HCT116 (cell line): ENCODE measurements at regions not wholly inside any gene's neighbourhood (a gene's known extent, or its start where the extent isn't known, plus 50 kb on each side); places are given as distances from the start of the nearest gene placed in this dataset.

ENCODE experiments used
- ATAC-seq: fragments of 200-7000 bp; cut with Tn5 transposase; 2 replicates; pipeline ENCODE4 v1.9.1; 2020; ENCODE audit warnings: mild to moderate bottlenecking, moderate library complexity
- BruUV-seq: library from RNA; stranded (reverse); fragments of 400-500 nt; replicated peaks from 2 replicates; lab custom pipeline; 2021; lab: Mats Ljungman, UMichigan
- CTCF ChIA-PET: fragments of 300-600 bp; sonication (Branson Sonifier 250); formaldehyde crosslinking; loops from one replicate; lab custom pipeline; 2021; ENCODE audit warnings: antibody characterized with exemption; lab: Charles Lee
- POLR2A ChIA-PET: fragments of 300-600, 350-600 bp; sonication (Branson Sonifier 250); formaldehyde crosslinking; loops from one replicate; lab custom pipeline; 2021; ENCODE audit warnings: antibody characterized with exemption; lab: Charles Lee
- RAD21 ChIA-PET, 2 experiments: fragments of 300-600 bp; sonication (Branson Sonifier 250); formaldehyde crosslinking; loops; one replicate each; lab custom pipeline; 2023; ENCODE audit warnings: low total read pairs in 2 of 2; ENCODE audit not compliant: uncharacterized antibody in 2 of 2, unreplicated experiment in 2 of 2, low non-redundant PET in 1 of 2; lab: Charles Lee
- DNase-seq: peaks from one replicate; pipeline ENCODE4 v3.0.0-alpha.2; 2010; ENCODE audit warnings: low read depth, low spot score
- H2AFZ ChIP-seq: fragments of 200-600 bp; shearing (Covaris generic), sonication (generic); 2 replicates; pipeline ENCODE4 v1.6.1; 2017; ENCODE audit warnings: low read depth, mixed run types, mixed read lengths, antibody characterized with exemption, low read length; ENCODE audit not compliant: poor library complexity, severe bottlenecking
- H3K27ac ChIP-seq: 2 replicates; pipeline ENCODE4 v1.5.1; 2012; ENCODE audit warnings: low read depth, low read length
- H3K27me3 ChIP-seq: fragments of 200-600 bp; sonication (generic); 2 replicates; pipeline ENCODE4 v1.6.1; 2016; ENCODE audit warnings: mixed run types, low read length, mixed read lengths; ENCODE audit not compliant: insufficient read depth
- H3K36me3 ChIP-seq, 2 experiments: fragments of 200-500 bp in 1 of 2; fragments of 200-600 bp in 1 of 2; sonication (Bioruptor generic) in 1 of 2; sonication (generic) in 1 of 2; 2 replicates each; pipeline versions ENCODE4 v1.5.1 to v1.6.1; 2014 to 2016; ENCODE audit warnings: low read length in 2 of 2, inconsistent platforms in 1 of 2, mixed read lengths in 1 of 2, mixed run types in 1 of 2; ENCODE audit not compliant: insufficient read depth in 2 of 2, control insufficient read depth in 1 of 2
- H3K4me1 ChIP-seq, 2 experiments: fragments of 200-600 bp in 1 of 2; sonication (generic) in 1 of 2; 2 replicates each; pipeline versions ENCODE4 v1.5.1 to v1.6.1; 2012 to 2017; ENCODE audit warnings: low read length in 2 of 2, inconsistent platforms in 1 of 2, mild to moderate bottlenecking in 1 of 2, mixed read lengths in 1 of 2, mixed run types in 1 of 2, moderate library complexity in 1 of 2; ENCODE audit not compliant: insufficient read depth in 2 of 2, control insufficient read depth in 1 of 2
- H3K4me2 ChIP-seq: fragments of 200-600 bp; sonication (generic); 2 replicates; pipeline ENCODE4 v1.6.1; 2017; ENCODE audit warnings: mixed run types, low read length, mixed read lengths
- H3K4me3 ChIP-seq, 2 experiments: fragments of 200-600 bp in 1 of 2; sonication (generic) in 1 of 2; replicated peaks in 1 of 2; 2 replicates each; pipeline ENCODE4 v1.5.1; 2011 to 2016; ENCODE audit warnings: low read length in 2 of 2, control low read depth in 1 of 2, low read depth in 1 of 2, mild to moderate bottlenecking in 1 of 2, mixed read lengths in 1 of 2, mixed run types in 1 of 2
- H3K79me2 ChIP-seq: fragments of 200-600 bp; sonication (generic); 2 replicates; pipeline ENCODE4 v1.6.1; 2017; ENCODE audit warnings: mild to moderate bottlenecking, mixed run types, low read length, moderate library complexity, mixed read lengths; ENCODE audit not compliant: insufficient read depth
- H3K9ac ChIP-seq: fragments of 200-600 bp; sonication (generic); 2 replicates; pipeline ENCODE4 v1.6.1; 2016; ENCODE audit warnings: low read length, mixed read lengths
- H3K9me2 ChIP-seq: fragments of 200-600 bp; sonication (generic), shearing (Covaris generic); 2 replicates; pipeline ENCODE4 v1.6.1; 2017; ENCODE audit warnings: mixed run types, mild to moderate bottlenecking, moderate library complexity; ENCODE audit not compliant: insufficient read depth
- H3K9me3 ChIP-seq, 2 experiments: fragments of 200-500 bp in 1 of 2; fragments of 200-600 bp in 1 of 2; sonication (Bioruptor generic) in 1 of 2; sonication (generic) in 1 of 2; 2 replicates each; pipeline ENCODE4 v1.6.1; 2014 to 2017; ENCODE audit warnings: low read length in 2 of 2, mixed read lengths in 2 of 2, inconsistent platforms in 1 of 2, low read depth in 1 of 2, mild to moderate bottlenecking in 1 of 2, mixed run types in 1 of 2, moderate library complexity in 1 of 2; ENCODE audit not compliant: control insufficient read depth in 1 of 2, insufficient read depth in 1 of 2
- H4K20me1 ChIP-seq: fragments of 200-600 bp; sonication (generic), shearing (Covaris generic); 2 replicates; pipeline ENCODE4 v1.6.1; 2017; ENCODE audit warnings: mixed run types, mild to moderate bottlenecking, moderate library complexity; ENCODE audit not compliant: insufficient read depth
- CEBPB ChIP-seq: IDR thresholded peaks from 2 replicates; pipeline ENCODE4 v1.6.1; 2012; ENCODE audit warnings: low read depth
- ELF1 ChIP-seq: IDR thresholded peaks from 2 replicates; pipeline ENCODE4 v1.6.1; 2012; ENCODE audit warnings: low read depth, borderline replicate concordance
- EZH2 ChIP-seq: fragments of 200-600 bp; sonication (generic); IDR thresholded peaks from 2 replicates; pipeline ENCODE4 v1.6.1; 2017; ENCODE audit warnings: antibody characterized with exemption, mixed run types
- EZH2phosphoT487 ChIP-seq: fragments of 200-600 bp; IDR thresholded peaks from 2 replicates; pipeline ENCODE4 v1.6.1; 2018; ENCODE audit warnings: antibody characterized with exemption, borderline replicate concordance
- POLR2A ChIP-seq: IDR thresholded peaks from 2 replicates; pipeline ENCODE4 v1.7.0; 2011; ENCODE audit warnings: borderline replicate concordance; ENCODE audit not compliant: insufficient read depth, insufficient read length; ENCODE audit errors: extremely low read depth
- POLR2AphosphoS5 ChIP-seq: IDR thresholded peaks from 2 replicates; pipeline ENCODE4 v1.6.1; 2011; ENCODE audit warnings: mild to moderate bottlenecking, low read depth, low read length, moderate library complexity
- RAD21 ChIP-seq: IDR thresholded peaks from 2 replicates; pipeline ENCODE4 v1.6.1; 2012; ENCODE audit warnings: low read depth, mild to moderate bottlenecking
- REST ChIP-seq: IDR thresholded peaks from 2 replicates; pipeline ENCODE4 v1.6.1; 2012; ENCODE audit warnings: low read depth
- SIN3A ChIP-seq: IDR thresholded peaks from 2 replicates; pipeline ENCODE4 v1.6.1; 2012; ENCODE audit warnings: low read depth
- SP1 ChIP-seq: IDR thresholded peaks from 2 replicates; pipeline ENCODE4 v1.6.1; 2012; ENCODE audit warnings: low read depth
- SRF ChIP-seq: IDR thresholded peaks from 2 replicates; pipeline ENCODE4 v1.6.1; 2012; ENCODE audit warnings: low read depth
- TCF7L2 ChIP-seq: IDR thresholded peaks from 2 replicates; pipeline ENCODE4 v1.7.0; 2011; ENCODE audit warnings: borderline replicate concordance, inconsistent platforms; ENCODE audit not compliant: insufficient read depth, insufficient read length; ENCODE audit errors: extremely low read depth
- intact Hi-C: fragments of 100-400 bp; cut with micrococcal nuclease; formaldehyde crosslinking; loops from 2 replicates; pipeline ENCODE4 v1.10.0; 2022
- TF ChIP-seq, protein P1 (sequence below): IDR thresholded peaks from 2 replicates; pipeline ENCODE4 v1.6.1; 2012
- TF ChIP-seq, protein P2 (sequence below): IDR thresholded peaks from 2 replicates; pipeline ENCODE4 v1.6.1; 2011; ENCODE audit warnings: mild to moderate bottlenecking, low read length, moderate library complexity; ENCODE audit not compliant: insufficient replicate concordance; ENCODE audit errors: extremely low read depth

DNA sequence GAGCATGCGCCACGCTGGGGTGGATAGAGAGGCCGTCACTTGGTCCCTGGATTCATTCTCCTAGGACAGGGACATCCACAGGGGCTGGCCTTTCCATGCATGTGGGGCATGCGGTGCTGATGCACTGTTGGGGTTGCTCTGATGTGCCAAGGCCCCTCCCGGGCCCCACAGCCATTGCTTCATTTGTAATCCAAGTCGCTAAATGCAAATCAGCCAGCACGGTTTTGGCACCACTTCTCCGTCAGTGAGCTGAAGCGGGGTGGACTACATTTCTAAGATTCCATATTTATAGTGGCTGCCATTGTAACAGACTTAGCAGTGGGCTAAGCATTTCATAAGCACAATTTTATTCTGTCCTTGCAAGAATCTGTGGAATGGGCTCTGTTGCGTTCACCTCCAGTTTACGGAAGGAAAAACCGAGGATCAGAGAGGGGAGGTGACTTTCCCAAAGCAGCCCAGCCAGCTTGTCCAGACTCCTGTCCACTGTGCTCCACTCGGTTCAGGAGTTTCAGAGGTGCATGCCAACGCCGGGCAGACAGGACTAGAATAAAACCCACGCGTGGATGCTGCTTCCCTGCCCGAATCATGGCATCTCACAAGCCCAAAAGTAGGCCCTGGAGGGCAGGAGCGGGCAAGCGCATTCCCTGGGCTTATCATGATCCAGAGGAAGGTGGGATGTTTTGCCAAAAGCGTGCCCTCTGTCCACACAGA, 102.6 kb upstream of the COL5A1 start:
- ChIA-PET POLR2A (no interaction called here), CTCF (no interaction called here), RAD21 (no interaction called here)
- H3K4me3 ChIP-seq: no peak overlapping the region
- no peak for TF ChIP-seq RAD21
- TF ChIP-seq, protein P1, sequence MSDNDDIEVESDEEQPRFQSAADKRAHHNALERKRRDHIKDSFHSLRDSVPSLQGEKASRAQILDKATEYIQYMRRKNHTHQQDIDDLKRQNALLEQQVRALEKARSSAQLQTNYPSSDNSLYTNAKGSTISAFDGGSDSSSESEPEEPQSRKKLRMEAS: no peak
- H3K36me3 ChIP-seq: no peaks in the 10 kb centered on the region
- no peaks in the 10 kb centered on the region for H3K9me3 ChIP-seq
- H2AFZ ChIP-seq: no peak overlapping the region
- no peaks in the 10 kb centered on the region for H4K20me1 ChIP-seq
- DNase-seq: no peak
- no peak overlapping the region for H3K4me2 ChIP-seq
- H3K9ac ChIP-seq: no peak overlapping the region
- BruUV-seq: no TSS peak
- no peaks in the 10 kb centered on the region for H3K9me2 ChIP-seq
- ATAC-seq: no peak
- no peaks in the 10 kb centered on the region for H3K79me2 ChIP-seq
- intact Hi-C loops: no loop called here
- H3K4me1 ChIP-seq: peaks cover 0 to 7% of the 10 kb centered on the region in 2 experiments; a peak in 2 of 4 replicates
- H3K27ac ChIP-seq: no peak overlapping the region
- peaks cover 20% of the 10 kb centered on the region for H3K27me3 ChIP-seq

DNA sequence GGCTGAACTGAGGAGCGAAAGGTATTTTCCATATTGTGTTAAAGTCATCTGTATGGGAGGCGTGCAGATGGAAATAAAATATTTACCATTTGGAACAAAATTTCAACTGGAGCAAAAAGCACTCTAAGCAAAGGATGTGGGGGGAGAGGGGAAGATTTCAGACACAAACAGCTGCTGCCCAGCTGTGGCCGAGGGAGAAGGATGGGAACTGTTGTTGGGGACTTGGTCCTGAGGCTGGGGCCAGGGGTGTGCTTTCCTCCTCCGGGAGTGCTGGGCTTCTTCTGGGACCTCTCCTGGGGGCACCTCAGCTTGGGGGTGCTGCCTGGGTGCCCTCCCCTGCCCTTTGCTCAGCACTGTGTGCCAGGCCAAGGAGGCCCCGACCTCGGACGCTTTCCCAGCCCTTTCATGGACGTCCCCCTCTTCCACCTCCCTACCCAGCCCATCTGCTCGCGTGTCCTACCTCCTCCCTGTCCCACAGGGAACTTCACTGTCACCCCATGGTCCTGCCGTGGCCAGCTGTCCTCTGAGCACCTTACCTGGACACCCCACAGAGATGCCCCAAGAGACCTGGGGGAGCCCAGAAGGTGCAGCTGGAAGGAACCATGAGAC, 101.9 kb upstream of the COL5A1 start:
- BruUV-seq: no TSS peak
- RAD21 ChIA-PET: no interaction called here
- TF ChIP-seq RAD21 (no peak), SIN3A (no peak), TCF7L2 (no peak), SP1 (no peak), ELF1 (no peak), EZH2phosphoT487 (no peak), SRF (no peak), POLR2A (no peak), POLR2AphosphoS5 (no peak), CEBPB (no peak), EZH2 (no peak), REST (no peak)
- TF ChIP-seq, protein P2, sequence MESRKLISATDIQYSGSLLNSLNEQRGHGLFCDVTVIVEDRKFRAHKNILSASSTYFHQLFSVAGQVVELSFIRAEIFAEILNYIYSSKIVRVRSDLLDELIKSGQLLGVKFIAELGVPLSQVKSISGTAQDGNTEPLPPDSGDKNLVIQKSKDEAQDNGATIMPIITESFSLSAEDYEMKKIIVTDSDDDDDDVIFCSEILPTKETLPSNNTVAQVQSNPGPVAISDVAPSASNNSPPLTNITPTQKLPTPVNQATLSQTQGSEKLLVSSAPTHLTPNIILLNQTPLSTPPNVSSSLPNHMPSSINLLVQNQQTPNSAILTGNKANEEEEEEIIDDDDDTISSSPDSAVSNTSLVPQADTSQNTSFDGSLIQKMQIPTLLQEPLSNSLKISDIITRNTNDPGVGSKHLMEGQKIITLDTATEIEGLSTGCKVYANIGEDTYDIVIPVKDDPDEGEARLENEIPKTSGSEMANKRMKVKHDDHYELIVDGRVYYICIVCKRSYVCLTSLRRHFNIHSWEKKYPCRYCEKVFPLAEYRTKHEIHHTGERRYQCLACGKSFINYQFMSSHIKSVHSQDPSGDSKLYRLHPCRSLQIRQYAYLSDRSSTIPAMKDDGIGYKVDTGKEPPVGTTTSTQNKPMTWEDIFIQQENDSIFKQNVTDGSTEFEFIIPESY: no peak

More for the DNA sequence above, 101.9 kb upstream of the COL5A1 start:
- no peaks in the 10 kb centered on the region for H3K79me2 ChIP-seq
- DNase-seq (no peak), ATAC-seq (no peak)
- peaks cover 20% of the 10 kb centered on the region for H3K27me3 ChIP-seq
- intact Hi-C loops: no loop called here
- peaks cover 2 to 13% of the 10 kb centered on the region in 2 experiments; a peak in 3 of 4 replicates for H3K4me1 ChIP-seq
- no peaks in the 10 kb centered on the region for H4K20me1 ChIP-seq
- no peaks in the 10 kb centered on the region for H3K9me2 ChIP-seq
- POLR2A ChIA-PET: no interaction called here
- no peaks in the 10 kb centered on the region for H3K9me3 ChIP-seq
- no peaks in the 10 kb centered on the region for H3K36me3 ChIP-seq
- no peak overlapping the region for H3K9ac ChIP-seq
- no peak overlapping the region for H3K4me3 ChIP-seq
- no peak overlapping the region for H3K27ac ChIP-seq
- H3K4me2 ChIP-seq: no peak overlapping the region
- no peak overlapping the region for H2AFZ ChIP-seq
- CTCF ChIA-PET: no interaction called here
